Prostate gland (tissue), 2 donors: ENCODE measurements at regions not wholly inside any gene's neighbourhood (a gene's known extent, or its start where the extent isn't known, plus 50 kb on each side); places are given as distances from the start of the nearest gene placed in this dataset.

ENCODE experiments used
- DNase-seq: peaks from one replicate; pipeline ENCODE4 v3.0.0-alpha.2; 2019; ENCODE audit warnings: low spot score
- H3K27ac ChIP-seq, 2 donors: fragments of 200-600 bp; sonication (generic); 2 replicates each; pipeline ENCODE4 v1.5.1; 2017 to 2019
- H3K27me3 ChIP-seq: fragments of 200-600 bp; sonication (generic); replicated peaks from 2 replicates; pipeline ENCODE4 v1.5.1; 2019; ENCODE audit not compliant: insufficient read depth
- H3K36me3 ChIP-seq, 2 donors: fragments of 200-600 bp; sonication (generic); 1 replicate in 1 of 2; 2 replicates in 1 of 2; pipeline versions ENCODE4 v1.5.1 to v1.8.1; 2017 to 2019
- H3K4me1 ChIP-seq: fragments of 200-600 bp; sonication (generic); replicated peaks from 2 replicates; pipeline ENCODE4 v1.5.1; 2019
- H3K4me3 ChIP-seq, 2 donors: fragments of 200-600 bp; sonication (generic); 2 replicates each; pipeline ENCODE4 v1.5.1; 2017 to 2019
- H3K9me3 ChIP-seq: fragments of 200-600 bp; sonication (generic); 2 replicates; pipeline ENCODE4 v1.5.1; 2017
- POLR2A ChIP-seq: fragments of 450-650 bp; IDR thresholded peaks from one replicate; pipeline ENCODE4 v1.6.1; 2016; ENCODE audit warnings: antibody characterized with exemption, mild to moderate bottlenecking
- POLR2AphosphoS5 ChIP-seq: sonication (generic); formaldehyde crosslinking; IDR thresholded peaks from one replicate; pipeline ENCODE4 v1.6.1; 2017; ENCODE audit warnings: antibody characterized with exemption
- WGBS: methylation state at CpG from one replicate; pipeline ENCODE4 v1.1.5; 2018; 5-methylcytosine and 5-hydroxymethylcytosine counted together
- intact Hi-C: fragments of 100-400 bp; cut with DNase I; formaldehyde crosslinking; loops from one replicate; pipeline ENCODE4 v1.14.2; 2022
- TF ChIP-seq, protein P1 (sequence below), 4 experiments: fragments of 200-600 bp in 2 of 4; fragments of 450-650 bp in 2 of 4; sonication (generic) in 2 of 4; IDR thresholded peaks; 1 replicate in 3 of 4; 2 replicates in 1 of 4; pipeline ENCODE4 v1.5.1; 2016 to 2019; ENCODE audit warnings: antibody characterized with exemption in 4 of 4, mild to moderate bottlenecking in 2 of 4, moderate library complexity in 2 of 4

DNA sequence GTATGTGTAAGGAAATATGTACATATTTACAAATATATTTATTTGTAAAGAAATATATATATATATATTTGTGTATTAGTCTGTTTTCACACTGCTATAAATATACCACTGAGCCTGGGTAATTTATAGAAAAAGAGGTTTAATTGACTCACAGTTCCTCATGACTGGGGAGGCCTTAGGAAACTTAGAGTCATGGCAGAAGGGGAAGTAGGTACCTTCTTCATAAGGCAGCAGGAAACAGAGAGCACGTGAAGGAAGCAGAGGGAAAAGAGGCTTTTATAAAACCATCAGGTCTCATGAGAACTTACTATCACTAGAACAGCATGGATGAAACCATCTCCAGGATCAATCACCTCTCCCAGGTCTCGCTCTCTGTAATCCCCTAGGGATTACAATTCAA lies 644.5 kb upstream of the HS3ST5 start:
- DNase-seq = no peak
- WGBS = 85% methylated on average over 2 of the region's 2 CpGs
- intact Hi-C loops = no loop called here
- Histone ChIP-seq H3K4me1 (no peaks in the 10 kb centered on the region), H3K4me3 (no peak overlapping the region), H3K9me3 (no peaks in the 10 kb centered on the region), H3K27ac (no peak overlapping the region), H3K36me3 (no peaks in the 10 kb centered on the region), H3K27me3 (no peaks in the 10 kb centered on the region)
- TF ChIP-seq POLR2A (no peak), POLR2AphosphoS5 (no peak)
- TF ChIP-seq, protein P1, sequence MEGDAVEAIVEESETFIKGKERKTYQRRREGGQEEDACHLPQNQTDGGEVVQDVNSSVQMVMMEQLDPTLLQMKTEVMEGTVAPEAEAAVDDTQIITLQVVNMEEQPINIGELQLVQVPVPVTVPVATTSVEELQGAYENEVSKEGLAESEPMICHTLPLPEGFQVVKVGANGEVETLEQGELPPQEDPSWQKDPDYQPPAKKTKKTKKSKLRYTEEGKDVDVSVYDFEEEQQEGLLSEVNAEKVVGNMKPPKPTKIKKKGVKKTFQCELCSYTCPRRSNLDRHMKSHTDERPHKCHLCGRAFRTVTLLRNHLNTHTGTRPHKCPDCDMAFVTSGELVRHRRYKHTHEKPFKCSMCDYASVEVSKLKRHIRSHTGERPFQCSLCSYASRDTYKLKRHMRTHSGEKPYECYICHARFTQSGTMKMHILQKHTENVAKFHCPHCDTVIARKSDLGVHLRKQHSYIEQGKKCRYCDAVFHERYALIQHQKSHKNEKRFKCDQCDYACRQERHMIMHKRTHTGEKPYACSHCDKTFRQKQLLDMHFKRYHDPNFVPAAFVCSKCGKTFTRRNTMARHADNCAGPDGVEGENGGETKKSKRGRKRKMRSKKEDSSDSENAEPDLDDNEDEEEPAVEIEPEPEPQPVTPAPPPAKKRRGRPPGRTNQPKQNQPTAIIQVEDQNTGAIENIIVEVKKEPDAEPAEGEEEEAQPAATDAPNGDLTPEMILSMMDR (IDR thresholded peaks at IDR 0.05) = no peak

DNA sequence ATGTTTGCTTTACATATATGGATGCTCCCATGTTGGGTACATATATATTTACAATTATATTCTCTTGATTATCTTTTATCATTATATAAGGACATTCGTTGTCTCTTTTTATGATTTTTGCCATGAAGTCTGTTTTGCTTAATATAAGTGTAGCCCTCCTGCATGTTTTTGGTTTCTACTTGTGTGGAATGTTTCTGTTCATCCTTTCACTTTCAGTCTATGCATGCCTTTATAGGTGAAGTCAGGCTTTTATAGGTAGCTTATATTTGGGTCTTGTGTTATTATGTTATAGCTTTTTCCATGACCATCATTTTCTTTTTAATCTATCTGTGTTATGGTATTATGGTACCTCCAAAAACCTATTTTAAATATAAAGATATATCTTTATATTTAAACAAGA lies 612.5 kb upstream of the HS3ST5 start:
- no peaks in the 10 kb centered on the region for H3K27me3 ChIP-seq
- intact Hi-C loops = no loop called here

DNA sequence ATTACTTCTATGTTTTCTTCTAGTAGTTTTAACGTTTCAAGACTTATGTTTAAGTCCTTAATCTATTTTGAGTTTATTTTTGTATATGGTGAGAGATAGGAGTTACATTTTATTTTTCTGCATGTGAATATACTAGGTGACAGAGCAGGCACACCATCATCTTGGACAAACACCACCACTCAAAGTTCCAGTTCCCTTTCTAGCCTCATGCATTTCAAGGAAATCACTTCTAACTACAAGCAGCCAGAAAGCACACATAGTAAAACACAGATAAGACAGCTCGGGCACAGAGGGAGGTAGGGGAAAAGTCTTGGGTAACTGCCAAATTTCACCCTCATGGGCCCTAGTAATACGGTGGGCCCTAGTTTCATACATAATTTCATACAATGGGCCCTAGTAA lies 609.4 kb upstream of the HS3ST5 start:
- WGBS = 51% methylated on average over 3 of the region's 3 CpGs
- Histone ChIP-seq H3K27ac (no peak overlapping the region), H3K4me3 (no peak overlapping the region), H3K27me3 (no peaks in the 10 kb centered on the region), H3K4me1 (no peaks in the 10 kb centered on the region), H3K9me3 (no peaks in the 10 kb centered on the region), H3K36me3 (no peaks in the 10 kb centered on the region)
- TF ChIP-seq POLR2A (no peak), POLR2AphosphoS5 (no peak)
- TF ChIP-seq, protein P1 (IDR thresholded peaks at IDR 0.05) = no peak
- intact Hi-C loops = no loop called here
- DNase-seq = no peak

More for the DNA sequence above, 612.5 kb upstream of the HS3ST5 start:
- no peaks in the 10 kb centered on the region for H3K9me3 ChIP-seq
- H3K4me1 ChIP-seq = no peaks in the 10 kb centered on the region
- TF ChIP-seq, protein P1 (IDR thresholded peaks at IDR 0.05) = no peak
- no peak for TF ChIP-seq POLR2AphosphoS5
- no peak for TF ChIP-seq POLR2A
- WGBS = 0% methylated on average over 1 of the region's 1 CpG
- H3K36me3 ChIP-seq = no peaks in the 10 kb centered on the region
- no peak for DNase-seq
- no peak overlapping the region for H3K4me3 ChIP-seq
- no peak overlapping the region for H3K27ac ChIP-seq

DNA sequence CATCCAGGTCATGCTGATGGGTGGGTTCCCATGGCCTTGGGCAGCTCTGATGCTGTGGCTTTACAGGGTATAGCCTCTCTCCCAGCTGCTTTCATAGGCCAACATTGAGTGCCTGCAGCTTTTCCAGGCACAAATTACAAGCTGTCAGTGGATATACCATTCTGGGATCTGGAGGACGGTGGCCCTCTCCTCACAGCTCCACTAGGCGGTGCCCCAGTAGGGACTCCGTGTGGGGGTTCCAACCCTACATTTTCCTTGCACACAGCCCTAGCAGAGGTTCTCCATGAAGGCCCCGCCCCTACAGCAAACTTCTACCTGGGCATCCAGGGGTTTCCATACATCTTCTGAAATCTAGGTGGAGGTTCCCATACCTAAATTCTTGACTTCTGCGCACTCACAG lies 602.6 kb upstream of the HS3ST5 start:
- no peaks in the 10 kb centered on the region for H3K9me3 ChIP-seq
- H3K4me3 ChIP-seq = no peak overlapping the region
- H3K27ac ChIP-seq = no peak overlapping the region
- H3K4me1 ChIP-seq = no peaks in the 10 kb centered on the region
- WGBS = 88% methylated on average over 5 of the region's 5 CpGs
- intact Hi-C loops = no loop called here
- TF ChIP-seq POLR2AphosphoS5 = no peak
- no peak for TF ChIP-seq POLR2A
- TF ChIP-seq, protein P1 (IDR thresholded peaks at IDR 0.05) = no peak
- DNase-seq = no peak
- no peaks in the 10 kb centered on the region for H3K36me3 ChIP-seq
- no peaks in the 10 kb centered on the region for H3K27me3 ChIP-seq

DNA sequence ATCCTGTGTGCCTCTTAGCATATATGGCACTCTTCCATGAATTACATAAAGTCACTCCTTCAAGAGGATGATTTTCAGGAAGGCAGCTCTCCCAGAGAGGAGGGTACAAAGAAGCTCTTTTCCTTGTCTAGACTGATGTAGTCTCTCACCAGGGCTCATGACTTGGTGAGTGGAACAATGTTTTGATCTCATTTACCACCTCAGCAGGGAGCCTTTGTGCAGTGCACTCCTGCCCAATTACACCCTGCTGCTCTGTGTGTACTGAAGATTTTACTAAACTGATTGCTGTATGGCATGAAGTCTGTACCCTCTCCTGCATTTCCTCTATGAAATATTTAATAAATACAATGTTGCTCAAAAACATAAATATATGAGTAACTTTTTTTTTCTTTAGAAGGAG lies 598.3 kb upstream of the HS3ST5 start:
- no peaks in the 10 kb centered on the region for H3K27me3 ChIP-seq
- H3K27ac ChIP-seq = no peak overlapping the region
- no peaks in the 10 kb centered on the region for H3K36me3 ChIP-seq
- no peak for DNase-seq
- H3K9me3 ChIP-seq = no peaks in the 10 kb centered on the region
- no peaks in the 10 kb centered on the region for H3K4me1 ChIP-seq
- TF ChIP-seq POLR2A (no peak), POLR2AphosphoS5 (no peak)
- TF ChIP-seq, protein P1 (IDR thresholded peaks at IDR 0.05) = no peak
- no peak overlapping the region for H3K4me3 ChIP-seq
- intact Hi-C loops = no loop called here
